HEK293 (cell line): ENCODE measurements at regions not wholly inside any gene's neighbourhood (a gene's known extent, or its start where the extent isn't known, plus 50 kb on each side); places are given as distances from the start of the nearest gene placed in this dataset.

Experiments
- CTCF ChIP-seq: fragments of 450-650 bp; formaldehyde crosslinking; IDR thresholded peaks from 2 replicates; pipeline ENCODE4 v1.5.1; 2016; ENCODE audit warnings: missing biosample characterization, missing genetic modification characterization
- TCF7L2 ChIP-seq: IDR thresholded peaks from 2 replicates; pipeline ENCODE4 v1.6.1; 2011; ENCODE audit warnings: low read depth, mild to moderate bottlenecking, inconsistent platforms, low read length, moderate library complexity, borderline replicate concordance
- ZNF138 ChIP-seq: fragments of 450-650 bp; formaldehyde crosslinking; IDR thresholded peaks from 2 replicates; pipeline ENCODE4 v1.5.1; 2016; ENCODE audit warnings: missing biosample characterization, missing genetic modification characterization, borderline replicate concordance
- ZNF274 ChIP-seq, 2 experiments: fragments of 200-500 bp in 1 of 2; fragments of 450-650 bp in 1 of 2; sonication (Bioruptor generic) in 1 of 2; formaldehyde crosslinking in 1 of 2; IDR thresholded peaks; 2 replicates each; pipeline versions ENCODE4 v1.5.1 to v1.6.1; 2014 to 2016; ENCODE audit warnings: borderline replicate concordance in 1 of 2, inconsistent platforms in 1 of 2, low read length in 1 of 2, missing biosample characterization in 1 of 2, missing genetic modification characterization in 1 of 2

- TF ChIP-seq CTCF (tag by site-specific recombination) (no peak), ZNF274 (IDR thresholded peaks at IDR 0.05; ENCODE audit: low read length) (no peak), ZNF274 (tag by site-specific recombination; IDR thresholded peaks at IDR 0.05; ENCODE audit: borderline replicate concordance) (no peak), TCF7L2 (no peak), ZNF138 (tag by site-specific recombination) (no peak)
Observed at GRCh38 chr1:105485207-105485606, 1571.3 kb upstream of the PRMT6 start.
